ENCODE measurements at regions not wholly inside any gene's neighbourhood (a gene's known extent, or its start where the extent isn't known, plus 50 kb on each side); places are given as distances from the start of the nearest gene placed in this dataset.
"Not testable (repeated sequence)": the region's sequence is repeated elsewhere in the genome, so short reads cannot be mapped to it uniquely, and the experiment has no call there.

DNA sequence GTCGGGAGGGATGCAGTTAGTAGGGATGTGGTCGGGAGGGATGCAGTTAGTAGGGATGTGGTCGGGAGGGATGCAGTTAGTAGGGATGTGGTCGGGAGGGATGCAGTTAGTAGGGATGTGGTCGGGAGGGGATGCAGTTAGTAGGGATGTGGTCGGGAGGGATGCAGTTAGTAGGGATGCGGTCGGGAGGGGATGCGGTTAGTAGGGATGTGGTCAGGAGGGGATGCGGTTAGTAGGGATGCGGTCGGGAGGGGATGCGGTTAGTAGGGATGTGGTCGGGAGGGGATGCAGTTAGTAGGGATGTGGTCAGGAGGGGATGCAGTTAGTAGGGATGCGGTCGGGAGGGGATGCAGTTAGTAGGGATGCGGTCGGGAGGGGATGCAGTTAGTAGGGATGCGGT is 96.2 kb downstream of the BDH1 start:
- not testable (repeated sequence) for DNase-seq (ENCODE audit: low read depth in 2 of 2)

DNA sequence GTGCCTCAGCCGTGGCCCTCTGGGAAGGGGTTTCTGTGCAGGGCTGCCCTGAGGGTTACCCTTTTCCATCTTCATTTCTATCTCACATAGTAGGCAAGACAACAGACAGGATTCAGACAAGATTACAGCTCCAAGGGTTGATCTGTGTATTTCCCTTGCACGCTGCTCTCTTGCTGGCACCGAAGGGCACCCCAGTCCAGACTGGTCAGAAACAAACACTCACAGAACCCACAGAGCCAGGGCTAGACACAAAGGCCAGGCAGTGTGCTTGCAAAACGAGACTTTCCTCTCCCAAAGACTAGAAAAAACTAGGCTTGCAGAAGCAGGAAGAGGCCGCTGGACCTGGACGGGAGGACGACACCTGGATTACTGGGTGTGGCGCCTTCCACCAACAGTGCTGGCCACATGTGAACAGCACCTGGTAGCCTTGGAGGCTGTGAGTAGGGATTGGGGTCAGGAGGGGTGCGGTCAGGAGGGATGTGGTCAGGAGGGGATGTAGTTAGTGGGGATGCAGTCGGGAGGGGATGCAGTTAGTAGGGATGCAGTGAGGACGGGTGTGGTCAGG is 96.8 kb downstream of the BDH1 start:
- no peak for DNase-seq (ENCODE audit: low read depth in 2 of 2)

DNA sequence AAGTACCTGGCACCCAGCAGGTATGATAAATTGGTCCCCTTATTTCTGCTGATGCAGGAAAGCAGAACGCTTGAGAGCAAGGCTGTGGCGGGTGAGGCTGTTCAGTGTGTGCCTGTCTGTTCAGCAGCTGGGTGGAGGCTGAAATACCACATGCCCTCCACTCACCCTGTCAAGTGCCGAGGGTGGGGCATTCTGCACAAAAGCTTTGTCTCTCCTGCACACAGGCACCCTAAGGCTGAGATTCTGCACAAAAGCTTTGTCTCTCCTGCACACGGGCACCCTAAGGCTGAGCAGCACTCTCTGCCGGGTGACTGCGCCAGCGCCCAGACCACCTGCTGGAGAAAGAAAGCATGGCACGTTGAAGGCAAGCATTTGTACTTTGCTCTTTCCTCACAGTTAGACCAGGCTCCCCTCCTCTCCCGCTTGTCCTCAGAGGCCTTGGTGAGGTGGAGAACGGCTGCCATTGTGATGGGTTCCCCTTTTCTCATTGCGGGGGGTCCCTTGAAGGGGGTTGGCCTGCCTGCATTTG is 97.5 kb downstream of the BDH1 start:
- no peak for DNase-seq (ENCODE audit: low read depth in 2 of 2)

DNA sequence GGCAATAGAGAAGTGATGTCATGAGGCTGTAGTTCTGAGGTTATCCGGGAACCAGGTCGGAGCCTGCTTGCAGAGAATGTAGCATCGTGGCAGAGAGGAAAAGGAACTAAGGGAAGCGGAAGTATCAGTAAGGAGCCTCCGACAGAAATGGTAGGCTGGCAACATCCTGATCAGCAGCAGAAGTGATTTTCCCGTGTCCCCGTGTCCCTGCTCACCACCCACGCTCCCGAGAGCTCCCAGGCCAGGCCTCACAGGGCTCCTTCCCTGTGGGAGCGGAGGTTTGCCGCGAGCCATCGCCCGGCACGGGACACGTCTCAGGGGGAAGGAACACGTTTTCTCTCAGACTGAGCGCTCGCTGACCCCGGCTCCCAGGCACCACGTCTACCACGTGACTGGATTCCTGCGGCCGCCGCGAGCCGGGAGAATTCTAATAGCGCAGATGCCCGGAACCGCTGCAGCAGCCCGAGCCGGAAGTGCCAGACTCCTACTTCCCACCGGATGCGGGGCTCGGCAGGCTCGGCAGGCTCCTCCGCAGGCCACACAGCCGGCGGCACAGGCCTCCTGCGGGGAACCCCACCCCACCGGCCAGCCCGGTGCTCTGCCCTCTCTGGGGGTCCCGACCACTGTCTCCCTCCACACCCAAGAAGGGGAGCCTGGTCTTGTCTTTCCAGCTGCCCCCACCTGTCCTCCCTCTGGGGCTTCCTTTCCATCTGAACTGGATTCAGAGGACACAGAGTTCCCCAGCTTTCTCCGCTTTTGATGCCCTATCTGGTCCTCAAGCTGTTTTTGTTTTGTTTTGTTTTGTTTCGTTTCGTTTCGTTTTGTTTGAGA is 99.3 kb downstream of the BDH1 start:
- DNase-seq (ENCODE audit: low read depth in 2 of 2), result peak; percentile 36 to 42

DNA sequence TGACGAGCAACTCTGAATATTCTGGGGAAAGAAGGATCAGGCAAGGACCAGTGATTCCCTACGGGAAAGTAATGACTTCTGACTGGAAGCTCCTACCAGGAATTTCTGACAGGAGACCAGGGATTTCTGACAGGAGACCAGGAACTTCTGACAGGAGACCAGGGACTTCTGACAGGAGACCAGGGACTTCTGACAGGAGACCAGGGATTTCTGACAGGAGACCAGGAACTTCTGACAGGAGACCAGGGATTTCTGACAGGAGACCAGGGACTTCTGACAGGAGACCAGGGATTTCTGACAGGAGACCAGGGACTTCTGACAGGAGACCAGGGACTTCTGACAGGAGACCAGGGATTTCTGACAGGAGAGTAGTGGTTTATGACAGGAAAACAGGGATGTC is 100.9 kb downstream of the BDH1 start:
- not testable (repeated sequence) for DNase-seq (ENCODE audit: low read depth in 2 of 2)

DNA sequence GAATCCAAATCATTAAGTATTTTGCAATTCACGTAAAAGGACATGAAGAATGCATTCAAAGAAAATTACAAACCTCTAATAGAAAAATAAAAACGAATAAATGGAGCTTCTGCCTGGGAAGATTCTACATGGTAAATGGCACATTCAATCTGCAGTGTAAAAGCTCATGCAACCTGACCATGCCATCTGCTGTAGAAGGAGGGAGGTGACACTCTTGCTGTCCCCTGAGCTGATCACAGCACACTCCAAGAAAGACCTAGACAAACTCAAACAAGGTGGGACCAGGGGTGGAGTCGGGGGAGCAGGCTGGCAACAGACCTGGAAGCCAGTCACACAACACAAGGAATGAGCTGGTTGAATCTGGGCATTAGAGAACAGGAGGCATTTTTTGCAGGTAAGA is 101.8 kb downstream of the BDH1 start:
- DNase-seq (ENCODE audit: low read depth in 2 of 2), result no peak

DNA sequence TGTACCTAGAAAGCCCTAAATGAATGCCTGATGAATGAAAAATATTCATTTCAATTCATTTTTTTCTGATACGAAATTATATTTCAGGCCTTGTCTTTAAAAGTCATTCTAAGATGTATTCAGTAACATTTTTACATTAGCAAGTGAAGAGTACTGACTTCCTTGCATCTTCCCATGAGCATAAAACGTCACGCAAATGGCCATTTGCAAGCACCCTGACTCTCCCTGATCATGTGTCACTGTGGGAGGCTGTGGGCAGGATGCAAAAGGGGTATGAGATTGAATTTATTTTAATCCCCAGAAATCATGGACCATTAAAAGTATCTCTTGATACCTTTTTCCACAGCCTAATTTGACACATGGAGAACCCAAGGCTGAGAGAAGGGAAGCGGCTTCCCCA is 105.0 kb downstream of the BDH1 start:
- DNase-seq (ENCODE audit: low read depth in 2 of 2), result no peak

DNA sequence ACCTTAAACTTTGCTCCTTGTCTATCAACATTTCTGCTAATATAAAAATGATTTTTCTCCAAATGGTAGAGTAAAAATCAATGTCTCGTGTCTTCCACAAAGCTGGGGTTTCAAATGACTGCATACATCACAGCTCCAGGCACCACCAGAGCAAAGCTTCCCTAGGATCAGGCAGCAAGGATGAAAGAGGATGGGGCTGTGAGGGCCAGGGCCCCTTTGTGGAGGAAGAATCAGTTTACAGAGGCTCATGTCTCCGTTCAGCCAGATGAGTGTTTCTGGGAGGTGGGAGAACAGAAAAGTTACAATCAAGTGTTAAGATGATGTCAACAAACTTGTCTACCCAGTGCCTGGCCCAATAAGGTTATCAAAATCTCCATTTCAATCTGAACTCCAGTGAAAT is 105.5 kb downstream of the BDH1 start:
- DNase-seq (ENCODE audit: low read depth in 2 of 2), result no peak

DNA sequence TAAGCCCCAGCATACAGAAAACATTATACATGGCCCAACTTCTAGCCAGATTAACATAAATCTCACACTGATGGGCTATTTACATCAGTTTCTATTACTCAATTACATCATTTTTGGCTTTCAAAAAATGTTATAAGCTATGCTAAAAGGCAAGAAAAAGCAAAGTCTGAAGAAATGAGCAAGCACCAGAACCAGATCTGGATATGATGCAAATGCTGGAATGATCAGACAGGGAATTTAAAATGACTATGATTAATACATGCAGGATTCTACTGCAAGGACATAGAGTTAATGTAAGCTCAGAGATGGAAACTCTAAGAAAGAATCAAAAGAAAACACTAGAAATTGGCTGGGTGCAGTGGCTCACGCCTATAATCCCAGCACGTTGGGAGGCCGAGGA is 106.6 kb downstream of the BDH1 start:
- not testable (repeated sequence) for DNase-seq (ENCODE audit: low read depth in 2 of 2)

DNA sequence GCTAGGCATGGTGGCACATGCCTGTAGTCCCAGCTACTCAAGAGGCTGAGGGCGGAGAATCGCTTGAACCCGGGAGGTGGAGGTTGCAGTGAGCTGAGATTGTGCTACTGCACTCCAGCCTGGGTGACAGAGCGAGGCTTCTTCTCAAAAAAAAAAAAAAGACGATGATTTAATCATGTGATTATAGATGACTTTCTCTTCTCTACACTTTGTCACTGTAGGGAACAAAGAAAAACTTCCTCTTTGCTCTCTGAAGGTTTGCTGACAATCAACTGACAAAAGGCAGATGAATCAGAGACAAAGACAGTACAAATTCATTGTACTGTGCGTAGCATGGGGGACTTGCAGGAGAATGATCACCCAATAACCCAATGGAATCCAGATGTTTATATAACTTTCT is 108.0 kb downstream of the BDH1 start:
- not testable (repeated sequence) for DNase-seq (ENCODE audit: low read depth in 2 of 2)

DNA sequence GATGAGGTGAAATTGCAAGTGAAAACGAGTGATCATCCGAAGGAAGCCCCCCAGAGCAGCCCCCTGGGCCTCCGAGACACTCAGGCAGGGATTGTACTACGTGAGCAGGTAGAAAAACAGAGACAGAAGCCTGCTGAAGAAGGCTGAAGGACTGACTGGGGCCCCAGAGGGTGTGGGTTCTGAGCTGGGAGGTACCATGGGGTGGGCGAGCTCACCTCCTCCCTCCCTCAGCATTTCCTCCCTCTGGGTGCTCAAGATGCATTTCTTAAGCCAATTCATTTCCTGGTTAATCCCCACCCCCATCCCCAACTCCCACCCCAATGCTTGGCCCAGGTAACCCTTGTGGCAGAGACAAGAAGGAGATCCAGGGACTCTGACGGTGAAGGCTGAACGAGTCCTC is 108.7 kb downstream of the BDH1 start:
- no peak for DNase-seq (ENCODE audit: low read depth in 2 of 2)

DNA sequence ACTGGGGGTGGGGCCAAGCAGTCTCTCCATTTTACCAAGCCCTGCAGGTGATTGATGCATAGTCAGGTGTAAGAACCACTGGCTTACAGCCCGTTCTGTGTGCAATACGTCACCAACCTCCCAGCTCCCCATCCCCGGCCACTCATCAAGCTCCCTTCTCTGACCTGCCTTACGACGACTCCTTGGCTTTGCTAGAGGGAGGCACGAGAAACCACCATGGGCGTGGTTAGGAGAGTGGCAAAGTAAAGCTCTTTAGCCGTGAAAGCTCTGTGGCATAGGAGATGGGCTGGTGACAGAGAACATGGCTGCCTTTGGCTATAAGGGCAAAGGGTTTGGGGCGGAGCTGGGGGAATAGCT is 109.1 kb downstream of the BDH1 start:
- no peak for DNase-seq (ENCODE audit: low read depth in 2 of 2)

DNA sequence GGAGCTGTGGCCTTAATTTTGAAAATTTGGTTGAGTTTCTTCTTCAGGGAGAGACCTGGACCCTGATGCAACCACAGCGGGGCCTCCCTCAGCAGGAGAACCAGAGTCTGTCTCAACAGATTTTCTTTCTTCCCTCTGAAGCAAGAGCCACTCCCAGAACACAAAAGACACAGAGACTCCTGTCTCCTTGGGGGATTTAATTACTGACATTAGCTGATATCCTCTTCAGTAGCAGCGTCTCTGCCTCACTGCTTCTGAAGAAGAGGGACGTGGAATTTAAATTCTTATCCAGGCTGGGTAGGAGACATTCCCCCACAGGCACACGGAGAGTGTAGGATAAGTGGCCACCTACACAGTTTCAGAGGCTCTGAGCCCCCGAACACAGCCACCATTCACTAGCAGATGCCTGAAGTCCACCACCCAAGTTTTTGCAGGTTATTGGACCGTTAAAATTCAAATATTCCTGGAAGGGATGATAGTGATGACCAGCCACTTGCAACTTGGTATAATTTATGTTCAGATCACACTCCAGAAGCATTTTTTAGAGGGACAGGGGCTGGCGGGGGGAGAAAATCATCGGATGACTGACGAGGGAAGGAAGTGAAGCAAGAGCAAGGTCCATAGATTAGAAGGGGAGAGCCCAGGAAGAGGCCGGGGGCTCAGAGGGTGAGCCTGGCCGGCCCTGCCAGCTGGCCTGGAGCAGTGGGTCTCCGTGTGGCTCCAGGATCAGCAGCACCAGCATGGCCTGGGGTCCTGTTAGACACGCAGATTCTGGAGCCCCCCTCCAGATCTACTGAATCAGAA is 109.7 kb downstream of the BDH1 start:
- no peak for DNase-seq (ENCODE audit: low read depth in 2 of 2)

DNA sequence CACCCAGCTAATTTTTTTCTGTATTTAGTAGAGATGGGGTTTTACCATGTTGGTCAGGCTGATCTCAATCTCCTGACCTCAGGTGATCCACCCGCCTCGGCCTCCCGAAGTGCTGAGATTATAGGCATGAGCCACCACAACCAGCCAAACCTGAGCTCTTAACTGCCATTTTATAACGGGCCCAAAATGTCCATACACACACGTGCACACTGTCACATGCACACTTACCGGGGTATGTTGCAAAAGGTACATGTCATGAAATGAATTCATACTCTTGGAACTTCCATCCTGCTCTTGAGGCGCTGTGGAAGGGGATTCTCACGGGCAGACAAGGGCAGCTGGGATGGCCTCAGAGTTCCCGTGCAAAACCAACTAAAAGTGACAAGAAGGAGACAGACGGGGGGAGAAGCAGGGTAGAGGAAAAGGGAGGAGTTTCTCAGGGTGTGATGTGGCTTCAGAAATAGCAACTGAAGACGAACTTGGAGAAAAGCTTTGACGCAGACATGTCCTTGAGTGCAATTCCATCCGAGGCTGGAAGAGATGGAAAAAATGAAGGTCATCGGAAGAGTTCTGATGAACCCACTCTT is 110.9 kb downstream of the BDH1 start:
- DNase-seq (ENCODE audit: low read depth in 2 of 2), result no peak

DNA sequence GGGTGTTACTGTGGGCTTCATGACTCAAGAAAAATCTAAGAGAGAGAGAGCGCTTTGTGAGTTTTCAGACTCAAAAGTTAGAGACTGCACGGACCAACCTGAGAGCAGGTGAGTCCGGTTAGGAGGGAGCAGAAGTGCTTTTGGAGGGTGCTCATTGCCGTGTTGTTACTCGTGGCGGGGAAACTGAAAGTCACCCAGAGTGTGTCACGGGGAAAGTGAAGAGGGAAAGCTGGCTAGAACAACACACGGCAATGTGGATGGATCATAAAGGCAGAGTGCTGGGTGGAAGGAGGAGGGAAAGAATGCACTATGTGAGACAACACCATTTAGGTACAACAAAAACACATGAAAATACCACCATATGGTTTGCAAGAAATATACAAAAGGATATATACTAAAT is 112.3 kb downstream of the BDH1 start:
- no peak for DNase-seq (ENCODE audit: low read depth in 2 of 2)

DNA sequence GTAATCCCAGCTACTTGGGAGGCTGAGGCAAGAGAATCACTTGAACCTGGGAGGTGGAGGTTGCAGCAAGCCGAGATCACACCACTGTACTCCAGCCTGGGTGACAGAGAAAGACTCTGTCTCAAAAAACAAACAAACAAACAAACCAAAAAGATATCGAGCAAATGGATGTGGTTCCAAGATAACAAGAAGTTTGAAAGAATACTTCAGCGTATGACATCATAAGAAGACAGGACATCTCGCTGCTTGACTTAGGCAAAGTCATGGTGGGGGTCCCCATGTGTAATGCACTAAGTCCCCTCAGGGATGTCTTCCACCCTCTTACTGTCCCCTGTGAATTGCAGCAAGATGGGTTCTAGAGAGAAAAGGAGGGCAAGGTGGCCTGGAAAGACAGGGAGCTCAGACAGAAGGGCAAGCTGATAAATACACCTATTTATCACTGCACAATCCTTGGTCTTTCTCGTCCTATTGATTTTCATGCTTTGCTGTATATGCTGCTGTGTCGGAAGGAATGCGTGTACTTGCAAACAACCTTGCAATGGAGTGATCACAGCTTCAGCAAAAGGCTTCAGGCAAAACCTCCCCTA is 115.0 kb downstream of the BDH1 start:
- DNase-seq (ENCODE audit: low read depth in 2 of 2), result no peak

DNA sequence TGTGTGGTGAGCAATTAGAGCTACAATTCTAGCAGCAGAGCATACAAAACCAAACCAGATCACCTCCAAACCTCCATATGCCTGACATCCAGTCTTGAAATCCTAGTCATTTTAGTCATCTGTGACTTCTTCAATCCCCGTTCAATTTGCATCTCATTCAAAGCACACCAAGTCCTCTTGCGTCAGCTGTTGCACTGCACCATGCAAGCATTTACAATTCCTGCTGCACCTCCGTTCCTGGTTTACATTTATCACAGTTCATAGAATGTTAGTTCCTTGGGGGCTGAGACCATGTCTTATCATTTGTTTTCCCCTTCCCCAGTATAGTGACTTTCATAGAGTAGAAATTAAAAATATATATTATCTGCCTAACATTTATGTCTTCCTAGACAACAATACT is 116.9 kb downstream of the BDH1 start:
- no peak for DNase-seq (ENCODE audit: low read depth in 2 of 2)

DNA sequence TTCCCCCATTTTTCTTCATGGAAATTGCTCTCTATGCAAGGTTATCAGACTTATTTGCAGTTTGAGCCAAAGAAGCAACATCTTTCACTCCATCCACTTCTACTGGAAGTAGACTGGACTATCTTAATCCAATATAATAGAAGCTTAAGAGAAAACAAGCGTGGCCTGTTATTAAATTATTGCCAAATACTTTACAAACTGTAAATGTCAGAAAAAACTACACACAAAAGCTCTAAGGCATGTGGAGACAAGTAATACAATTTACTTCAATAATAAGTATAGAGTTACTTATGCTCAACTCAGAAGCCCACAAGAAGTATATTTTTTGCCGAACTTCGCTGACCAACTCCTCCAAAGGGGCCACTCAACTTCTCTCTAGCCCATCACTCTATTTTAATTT is 120.3 kb downstream of the BDH1 start:
- no peak for DNase-seq (ENCODE audit: low read depth in 2 of 2)

DNA sequence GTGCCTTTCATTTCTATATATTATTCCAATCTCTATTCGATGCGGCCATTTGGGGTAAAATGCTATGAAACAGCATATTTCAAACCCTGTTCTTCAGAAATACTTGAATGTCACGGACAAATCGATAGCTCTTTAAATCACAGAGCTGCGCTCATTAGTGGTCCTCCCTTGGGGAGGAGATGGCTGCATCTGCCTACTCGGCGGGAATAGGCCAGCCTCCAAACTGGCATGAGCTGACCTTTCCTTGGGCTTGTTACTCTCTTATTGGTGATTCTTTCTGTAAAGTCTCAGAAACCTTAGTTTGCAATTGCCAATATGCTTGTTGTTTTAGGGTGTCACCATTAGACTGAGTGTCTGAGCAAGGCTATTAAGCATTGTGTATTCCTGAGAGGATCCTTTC is 120.9 kb downstream of the BDH1 start:
- no peak for DNase-seq (ENCODE audit: low read depth in 2 of 2)

DNA sequence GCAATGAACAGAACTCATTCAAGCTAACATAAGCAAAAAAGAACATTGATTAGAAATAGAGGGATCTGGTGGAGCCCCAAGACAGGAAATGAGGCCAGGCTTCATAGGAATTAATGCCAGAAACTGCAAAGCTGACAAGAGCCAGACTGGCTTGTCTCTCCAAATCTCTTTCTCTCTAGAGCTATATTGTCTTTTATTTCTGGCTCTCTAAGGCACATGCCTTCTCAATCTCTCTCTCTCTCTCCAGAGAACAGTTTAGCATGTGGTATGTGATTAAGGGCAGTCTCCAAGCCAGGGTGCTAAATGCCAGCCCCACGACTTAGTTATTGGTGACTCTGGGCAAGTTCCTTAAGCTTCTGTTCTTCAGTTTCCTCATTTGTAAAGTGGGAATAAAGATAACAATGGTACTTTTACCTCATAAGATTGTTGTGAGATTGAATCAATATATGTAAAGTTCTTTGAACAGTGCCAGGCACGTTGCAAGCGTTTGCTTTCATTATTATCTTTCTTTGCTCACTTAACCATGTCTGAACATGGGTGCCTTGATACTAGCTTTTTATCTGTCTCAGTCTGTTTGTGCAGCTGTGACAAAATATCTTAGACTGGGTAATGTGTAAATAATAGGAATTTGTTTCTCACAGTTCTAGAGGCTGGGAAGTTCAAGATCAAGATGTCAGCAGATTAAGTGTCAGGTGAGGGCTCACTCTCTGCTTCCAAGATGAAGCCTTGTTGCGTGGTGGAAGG is 123.2 kb downstream of the BDH1 start:
- DNase-seq (ENCODE audit: low read depth in 2 of 2), result no peak

DNA sequence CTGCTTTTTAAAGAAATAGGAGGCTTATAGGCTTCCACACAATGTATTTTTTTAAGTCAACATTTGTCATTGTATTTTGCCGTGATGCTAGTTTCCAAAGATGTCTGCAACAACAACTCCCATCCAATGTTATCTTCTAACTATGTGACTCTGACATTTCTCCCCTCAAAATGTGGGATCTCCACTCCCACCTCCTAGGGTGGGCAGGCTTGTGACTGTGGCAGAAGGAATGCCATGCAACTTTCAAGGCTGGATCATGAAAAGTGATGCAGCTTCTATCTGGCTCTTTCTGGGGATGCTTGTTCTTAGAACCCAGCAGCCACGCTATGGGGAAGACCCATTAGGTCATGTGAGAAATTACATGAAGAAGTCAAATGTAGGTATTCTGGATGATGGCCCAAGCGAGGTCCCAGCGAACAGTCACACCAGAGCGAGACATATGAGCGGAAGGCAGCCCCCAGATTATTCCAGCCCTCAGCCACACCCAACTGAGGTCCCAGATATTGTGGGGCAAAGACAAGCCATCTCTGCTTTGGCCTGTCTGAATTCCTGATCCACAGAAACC is 124.3 kb downstream of the BDH1 start:
- no peak for DNase-seq (ENCODE audit: low read depth in 2 of 2)

All from stimulated activated CD8-positive, alpha-beta memory T cell treated with anti-CD3 and anti-CD28 coated beads, Interleukin-15, amount 100 ng/mL, for 48 hours (primary cell).